PFSK-1 (cell line): ENCODE measurements at regions not wholly inside any gene's neighbourhood (a gene's known extent, or its start where the extent isn't known, plus 50 kb on each side); places are given as distances from the start of the nearest gene placed in this dataset.

ENCODE experiments used
- POLR2AphosphoS5 ChIP-seq: IDR thresholded peaks from 2 replicates; pipeline ENCODE4 v1.6.1; 2012; ENCODE audit warnings: low read depth, mild to moderate bottlenecking, control low read depth, low read length, moderate library complexity
- REST ChIP-seq, 2 experiments: IDR thresholded peaks; 2 replicates each; pipeline versions ENCODE4 v1.6.1 to v1.8.0; 2011 to 2012; ENCODE audit warnings: low read depth in 2 of 2, low read length in 2 of 2, control low read depth in 1 of 2, inconsistent platforms in 1 of 2, mild to moderate bottlenecking in 1 of 2, moderate library complexity in 1 of 2; ENCODE audit not compliant: insufficient read depth in 1 of 2
- TAF1 ChIP-seq: IDR thresholded peaks from 2 replicates; pipeline ENCODE4 v1.6.1; 2012; ENCODE audit warnings: low read length, control low read depth, borderline replicate concordance; ENCODE audit not compliant: insufficient read depth

- no peak for TF ChIP-seq REST (IDR thresholded peaks at IDR 0.05; ENCODE audit: insufficient read depth in 1 of 2, low read depth in 2 of 2, low read length in 2 of 2)
- no peak for TF ChIP-seq POLR2AphosphoS5
- no peak for TF ChIP-seq TAF1
These were observed 78.8 kb upstream of the NECTIN1 start for GRCh38 chr11:119807841-119808240.
